H1 (cell line): ENCODE measurements at regions not wholly inside any gene's neighbourhood (a gene's known extent, or its start where the extent isn't known, plus 50 kb on each side); places are given as distances from the start of the nearest gene placed in this dataset.

Source experiments
- TF ChIP-seq, protein P1 (sequence below): fragments of 300-600 bp; sonication (generic); IDR thresholded peaks from 2 replicates; pipeline ENCODE4 v1.7.1; 2012; ENCODE audit warnings: low read length, moderate library complexity, mild to moderate bottlenecking, inconsistent platforms; ENCODE audit not compliant: insufficient replicate concordance

DNA sequence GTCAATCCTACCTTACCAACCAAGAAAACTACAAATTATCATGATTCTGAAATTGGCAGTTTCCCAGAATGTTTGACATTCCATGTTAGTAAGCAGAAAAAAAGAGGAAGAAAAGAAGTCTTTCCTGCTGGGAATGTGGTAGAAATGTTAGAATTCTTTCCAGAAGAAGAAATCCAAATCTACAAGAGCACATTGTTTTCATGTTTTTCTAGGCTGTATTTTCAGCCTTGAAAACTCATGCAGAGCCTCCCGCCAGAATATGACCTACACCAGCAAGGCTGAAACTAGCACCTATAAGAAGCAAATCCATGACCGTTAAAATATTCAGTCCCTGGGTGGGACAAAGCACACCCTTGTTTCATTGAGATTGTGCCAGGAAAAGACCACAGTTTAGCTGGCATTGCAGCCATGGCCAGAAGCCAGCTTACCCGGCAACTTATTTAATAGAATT lies 259.4 kb downstream of the GJA1 start (continued):
- TF ChIP-seq, protein P1, sequence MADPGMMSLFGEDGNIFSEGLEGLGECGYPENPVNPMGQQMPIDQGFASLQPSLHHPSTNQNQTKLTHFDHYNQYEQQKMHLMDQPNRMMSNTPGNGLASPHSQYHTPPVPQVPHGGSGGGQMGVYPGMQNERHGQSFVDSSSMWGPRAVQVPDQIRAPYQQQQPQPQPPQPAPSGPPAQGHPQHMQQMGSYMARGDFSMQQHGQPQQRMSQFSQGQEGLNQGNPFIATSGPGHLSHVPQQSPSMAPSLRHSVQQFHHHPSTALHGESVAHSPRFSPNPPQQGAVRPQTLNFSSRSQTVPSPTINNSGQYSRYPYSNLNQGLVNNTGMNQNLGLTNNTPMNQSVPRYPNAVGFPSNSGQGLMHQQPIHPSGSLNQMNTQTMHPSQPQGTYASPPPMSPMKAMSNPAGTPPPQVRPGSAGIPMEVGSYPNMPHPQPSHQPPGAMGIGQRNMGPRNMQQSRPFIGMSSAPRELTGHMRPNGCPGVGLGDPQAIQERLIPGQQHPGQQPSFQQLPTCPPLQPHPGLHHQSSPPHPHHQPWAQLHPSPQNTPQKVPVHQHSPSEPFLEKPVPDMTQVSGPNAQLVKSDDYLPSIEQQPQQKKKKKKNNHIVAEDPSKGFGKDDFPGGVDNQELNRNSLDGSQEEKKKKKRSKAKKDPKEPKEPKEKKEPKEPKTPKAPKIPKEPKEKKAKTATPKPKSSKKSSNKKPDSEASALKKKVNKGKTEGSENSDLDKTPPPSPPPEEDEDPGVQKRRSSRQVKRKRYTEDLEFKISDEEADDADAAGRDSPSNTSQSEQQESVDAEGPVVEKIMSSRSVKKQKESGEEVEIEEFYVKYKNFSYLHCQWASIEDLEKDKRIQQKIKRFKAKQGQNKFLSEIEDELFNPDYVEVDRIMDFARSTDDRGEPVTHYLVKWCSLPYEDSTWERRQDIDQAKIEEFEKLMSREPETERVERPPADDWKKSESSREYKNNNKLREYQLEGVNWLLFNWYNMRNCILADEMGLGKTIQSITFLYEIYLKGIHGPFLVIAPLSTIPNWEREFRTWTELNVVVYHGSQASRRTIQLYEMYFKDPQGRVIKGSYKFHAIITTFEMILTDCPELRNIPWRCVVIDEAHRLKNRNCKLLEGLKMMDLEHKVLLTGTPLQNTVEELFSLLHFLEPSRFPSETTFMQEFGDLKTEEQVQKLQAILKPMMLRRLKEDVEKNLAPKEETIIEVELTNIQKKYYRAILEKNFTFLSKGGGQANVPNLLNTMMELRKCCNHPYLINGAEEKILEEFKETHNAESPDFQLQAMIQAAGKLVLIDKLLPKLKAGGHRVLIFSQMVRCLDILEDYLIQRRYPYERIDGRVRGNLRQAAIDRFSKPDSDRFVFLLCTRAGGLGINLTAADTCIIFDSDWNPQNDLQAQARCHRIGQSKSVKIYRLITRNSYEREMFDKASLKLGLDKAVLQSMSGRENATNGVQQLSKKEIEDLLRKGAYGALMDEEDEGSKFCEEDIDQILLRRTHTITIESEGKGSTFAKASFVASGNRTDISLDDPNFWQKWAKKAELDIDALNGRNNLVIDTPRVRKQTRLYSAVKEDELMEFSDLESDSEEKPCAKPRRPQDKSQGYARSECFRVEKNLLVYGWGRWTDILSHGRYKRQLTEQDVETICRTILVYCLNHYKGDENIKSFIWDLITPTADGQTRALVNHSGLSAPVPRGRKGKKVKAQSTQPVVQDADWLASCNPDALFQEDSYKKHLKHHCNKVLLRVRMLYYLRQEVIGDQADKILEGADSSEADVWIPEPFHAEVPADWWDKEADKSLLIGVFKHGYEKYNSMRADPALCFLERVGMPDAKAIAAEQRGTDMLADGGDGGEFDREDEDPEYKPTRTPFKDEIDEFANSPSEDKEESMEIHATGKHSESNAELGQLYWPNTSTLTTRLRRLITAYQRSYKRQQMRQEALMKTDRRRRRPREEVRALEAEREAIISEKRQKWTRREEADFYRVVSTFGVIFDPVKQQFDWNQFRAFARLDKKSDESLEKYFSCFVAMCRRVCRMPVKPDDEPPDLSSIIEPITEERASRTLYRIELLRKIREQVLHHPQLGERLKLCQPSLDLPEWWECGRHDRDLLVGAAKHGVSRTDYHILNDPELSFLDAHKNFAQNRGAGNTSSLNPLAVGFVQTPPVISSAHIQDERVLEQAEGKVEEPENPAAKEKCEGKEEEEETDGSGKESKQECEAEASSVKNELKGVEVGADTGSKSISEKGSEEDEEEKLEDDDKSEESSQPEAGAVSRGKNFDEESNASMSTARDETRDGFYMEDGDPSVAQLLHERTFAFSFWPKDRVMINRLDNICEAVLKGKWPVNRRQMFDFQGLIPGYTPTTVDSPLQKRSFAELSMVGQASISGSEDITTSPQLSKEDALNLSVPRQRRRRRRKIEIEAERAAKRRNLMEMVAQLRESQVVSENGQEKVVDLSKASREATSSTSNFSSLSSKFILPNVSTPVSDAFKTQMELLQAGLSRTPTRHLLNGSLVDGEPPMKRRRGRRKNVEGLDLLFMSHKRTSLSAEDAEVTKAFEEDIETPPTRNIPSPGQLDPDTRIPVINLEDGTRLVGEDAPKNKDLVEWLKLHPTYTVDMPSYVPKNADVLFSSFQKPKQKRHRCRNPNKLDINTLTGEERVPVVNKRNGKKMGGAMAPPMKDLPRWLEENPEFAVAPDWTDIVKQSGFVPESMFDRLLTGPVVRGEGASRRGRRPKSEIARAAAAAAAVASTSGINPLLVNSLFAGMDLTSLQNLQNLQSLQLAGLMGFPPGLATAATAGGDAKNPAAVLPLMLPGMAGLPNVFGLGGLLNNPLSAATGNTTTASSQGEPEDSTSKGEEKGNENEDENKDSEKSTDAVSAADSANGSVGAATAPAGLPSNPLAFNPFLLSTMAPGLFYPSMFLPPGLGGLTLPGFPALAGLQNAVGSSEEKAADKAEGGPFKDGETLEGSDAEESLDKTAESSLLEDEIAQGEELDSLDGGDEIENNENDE: no peak
